ENCODE measurements at regions not wholly inside any gene's neighbourhood (a gene's known extent, or its start where the extent isn't known, plus 50 kb on each side); places are given as distances from the start of the nearest gene placed in this dataset.

GRCh38 chr14:101286271-101287018 is 274.9 kb upstream of the DIO3 start:
- H3K4me3 ChIP-seq (ENCODE audit: low read depth, low read length), result no peak overlapping the region
- TF ChIP-seq CTCF (IDR thresholded peaks at IDR 0.05; ENCODE audit: low read depth, low read length), result no peak

GRCh38 chr14:101288436-101289229 is 272.7 kb upstream of the DIO3 start:
- H3K4me3 ChIP-seq (ENCODE audit: low read depth, low read length), result no peak overlapping the region
- no peak for TF ChIP-seq CTCF (IDR thresholded peaks at IDR 0.05; ENCODE audit: low read depth, low read length)

- no peak for TF ChIP-seq CTCF (IDR thresholded peaks at IDR 0.05; ENCODE audit: low read depth, low read length)
- H3K4me3 ChIP-seq (ENCODE audit: low read depth, low read length), result no peak overlapping the region
These were observed 272.0 kb upstream of the DIO3 start for GRCh38 chr14:101289230-101289690.

- TF ChIP-seq CTCF (IDR thresholded peaks at IDR 0.05; ENCODE audit: low read depth, low read length), result no peak
- H3K4me3 ChIP-seq (ENCODE audit: low read depth, low read length), result no peak overlapping the region
These were observed 271.4 kb upstream of the DIO3 start for GRCh38 chr14:101289911-101290310.

GRCh38 chr14:101290611-101291010 is 270.7 kb upstream of the DIO3 start:
- TF ChIP-seq CTCF (IDR thresholded peaks at IDR 0.05; ENCODE audit: low read depth, low read length), result no peak
- H3K4me3 ChIP-seq (ENCODE audit: low read depth, low read length), result no peak overlapping the region

GRCh38 chr14:101291390-101291789 is 269.9 kb upstream of the DIO3 start:
- TF ChIP-seq CTCF (IDR thresholded peaks at IDR 0.05; ENCODE audit: low read depth, low read length), result no peak

GRCh38 chr14:101292448-101292847 is 268.8 kb upstream of the DIO3 start:
- TF ChIP-seq CTCF (IDR thresholded peaks at IDR 0.05; ENCODE audit: low read depth, low read length), result no peak

More at GRCh38 chr14:101291390-101291789, 269.9 kb upstream of the DIO3 start:
- H3K4me3 ChIP-seq (ENCODE audit: low read depth, low read length), result no peak overlapping the region

More at GRCh38 chr14:101292448-101292847, 268.8 kb upstream of the DIO3 start:
- H3K4me3 ChIP-seq (ENCODE audit: low read depth, low read length), result no peak overlapping the region
